Testis (tissue), 2 donors: ENCODE measurements at regions not wholly inside any gene's neighbourhood (a gene's known extent, or its start where the extent isn't known, plus 50 kb on each side); places are given as distances from the start of the nearest gene placed in this dataset.

Source experiments
- DNase-seq: peaks from one replicate; pipeline ENCODE4 v3.0.0-alpha.2; 2019
- H3K27ac ChIP-seq, 2 donors: fragments of 200-600 bp; sonication (generic); one replicate each; pipeline ENCODE4 v1.5.1; 2019
- H3K27me3 ChIP-seq: fragments of 200-600 bp; sonication (generic); one replicate; pipeline ENCODE4 v1.5.1; 2019
- H3K36me3 ChIP-seq: fragments of 200-600 bp; sonication (generic); one replicate; pipeline ENCODE4 v1.5.1; 2017; ENCODE audit warnings: low read depth; ENCODE audit errors: missing control alignments
- H3K4me1 ChIP-seq: fragments of 200-600 bp; sonication (generic); one replicate; pipeline ENCODE4 v1.5.1; 2019
- H3K4me3 ChIP-seq, 2 donors: fragments of 200-600 bp; sonication (generic); one replicate each; pipeline ENCODE4 v1.5.1; 2017 to 2019
- H3K9me3 ChIP-seq: fragments of 200-600 bp; sonication (generic); one replicate; pipeline ENCODE4 v1.5.1; 2017
- POLR2A ChIP-seq: fragments of 450-650 bp; IDR thresholded peaks from one replicate; pipeline ENCODE4 v1.6.1; 2017; ENCODE audit warnings: antibody characterized with exemption, mild to moderate bottlenecking, moderate library complexity
- WGBS, 2 donors: methylation state at CpG; one replicate each; pipeline ENCODE4 v1.1.5; 2018; 5-methylcytosine and 5-hydroxymethylcytosine counted together
- intact Hi-C: fragments of 100-400 bp; cut with DNase I; formaldehyde crosslinking; loops from one replicate; pipeline ENCODE4 v1.15.1; 2023; ENCODE audit warnings: low total_unique reads
- TF ChIP-seq, protein P1 (sequence below), 3 experiments: fragments of 450-650 bp in 2 of 3; fragments of 200-600 bp in 1 of 3; sonication (generic) in 1 of 3; IDR thresholded peaks; one replicate each; pipeline ENCODE4 v1.5.1; 2016 to 2019; ENCODE audit warnings: antibody characterized with exemption in 3 of 3, mild to moderate bottlenecking in 2 of 3, moderate library complexity in 1 of 3

GRCh38 chr22:48826546-48826945 lies 1001.1 kb downstream of the BRD1 start:
- no peak for DNase-seq
- no peak overlapping the region for H3K27ac ChIP-seq
- intact Hi-C loops: no loop called here
- no peaks in the 10 kb centered on the region for H3K27me3 ChIP-seq
- H3K4me1 ChIP-seq: no peaks in the 10 kb centered on the region
- TF ChIP-seq POLR2A: no peak
- TF ChIP-seq, protein P1, sequence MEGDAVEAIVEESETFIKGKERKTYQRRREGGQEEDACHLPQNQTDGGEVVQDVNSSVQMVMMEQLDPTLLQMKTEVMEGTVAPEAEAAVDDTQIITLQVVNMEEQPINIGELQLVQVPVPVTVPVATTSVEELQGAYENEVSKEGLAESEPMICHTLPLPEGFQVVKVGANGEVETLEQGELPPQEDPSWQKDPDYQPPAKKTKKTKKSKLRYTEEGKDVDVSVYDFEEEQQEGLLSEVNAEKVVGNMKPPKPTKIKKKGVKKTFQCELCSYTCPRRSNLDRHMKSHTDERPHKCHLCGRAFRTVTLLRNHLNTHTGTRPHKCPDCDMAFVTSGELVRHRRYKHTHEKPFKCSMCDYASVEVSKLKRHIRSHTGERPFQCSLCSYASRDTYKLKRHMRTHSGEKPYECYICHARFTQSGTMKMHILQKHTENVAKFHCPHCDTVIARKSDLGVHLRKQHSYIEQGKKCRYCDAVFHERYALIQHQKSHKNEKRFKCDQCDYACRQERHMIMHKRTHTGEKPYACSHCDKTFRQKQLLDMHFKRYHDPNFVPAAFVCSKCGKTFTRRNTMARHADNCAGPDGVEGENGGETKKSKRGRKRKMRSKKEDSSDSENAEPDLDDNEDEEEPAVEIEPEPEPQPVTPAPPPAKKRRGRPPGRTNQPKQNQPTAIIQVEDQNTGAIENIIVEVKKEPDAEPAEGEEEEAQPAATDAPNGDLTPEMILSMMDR (IDR thresholded peaks at IDR 0.05): no peak
- H3K9me3 ChIP-seq: no peaks in the 10 kb centered on the region
- no peak overlapping the region for H3K4me3 ChIP-seq
- no peaks in the 10 kb centered on the region for H3K36me3 ChIP-seq
- 90 to 97% methylated on average over 2 to 9 of the region's 9 CpGs for WGBS, 2 donors

DNA sequence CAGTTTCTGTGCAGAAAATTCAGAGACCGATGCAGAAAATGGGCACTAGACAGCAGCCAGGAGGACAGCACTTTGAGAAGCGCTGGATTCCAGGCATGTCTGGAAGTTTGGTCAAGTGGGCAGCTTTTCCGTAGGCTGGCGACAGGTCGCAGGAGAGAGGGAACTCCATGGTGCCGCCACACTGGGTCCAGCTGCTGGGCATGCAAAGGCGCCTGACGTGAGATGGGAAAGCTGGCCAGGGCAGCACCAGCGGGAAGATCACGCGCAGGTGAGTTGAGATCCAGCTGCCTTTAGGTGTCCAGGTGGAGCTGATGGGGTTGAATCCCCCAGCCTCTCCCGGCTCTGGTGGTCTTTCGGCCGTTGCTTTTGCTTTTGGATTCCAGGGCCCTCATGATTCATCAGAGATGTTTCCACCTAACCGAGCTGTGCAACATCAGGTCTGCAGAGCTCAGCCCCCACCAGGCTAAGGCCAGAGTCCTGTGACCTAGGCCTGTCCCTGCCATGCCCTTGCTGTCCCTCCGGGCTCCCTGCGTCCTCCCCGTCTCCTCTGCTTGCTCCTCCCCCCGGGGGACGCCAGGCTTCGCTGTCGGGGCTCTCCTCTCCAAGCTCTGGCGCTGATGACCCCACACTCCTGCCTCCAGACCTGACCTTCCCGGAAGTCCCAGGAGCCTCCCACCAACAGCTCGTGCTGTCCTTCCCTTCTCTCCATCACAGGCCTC lies 1001.7 kb downstream of the BRD1 start:
- Histone ChIP-seq H3K27ac (no peak overlapping the region), H3K4me1 (no peaks in the 10 kb centered on the region), H3K36me3 (no peaks in the 10 kb centered on the region), H3K4me3 (no peak overlapping the region), H3K27me3 (no peaks in the 10 kb centered on the region), H3K9me3 (no peaks in the 10 kb centered on the region)
- 79 to 82% methylated on average over 24 to 25 of the region's 25 CpGs for WGBS, 2 donors
- intact Hi-C loops: no loop called here
- no peak for DNase-seq
- TF ChIP-seq, protein P1 (IDR thresholded peaks at IDR 0.05): no peak
- TF ChIP-seq POLR2A: no peak

GRCh38 chr22:48824712-48825651 lies 1002.7 kb downstream of the BRD1 start:
- intact Hi-C loops: no loop called here
- no peaks in the 10 kb centered on the region for H3K4me1 ChIP-seq
- WGBS, 2 donors: 66 to 71% methylated on average over 22 to 23 of the region's 23 CpGs
- no peaks in the 10 kb centered on the region for H3K9me3 ChIP-seq
- no peaks in the 10 kb centered on the region for H3K36me3 ChIP-seq
- no peak overlapping the region for H3K4me3 ChIP-seq
- TF ChIP-seq, protein P1 (IDR thresholded peaks at IDR 0.05): no peak
- TF ChIP-seq POLR2A: no peak
- no peak for DNase-seq
- no peaks in the 10 kb centered on the region for H3K27me3 ChIP-seq
- no peak overlapping the region for H3K27ac ChIP-seq

GRCh38 chr22:48823941-48824340 lies 1003.7 kb downstream of the BRD1 start:
- no peaks in the 10 kb centered on the region for H3K27me3 ChIP-seq
- TF ChIP-seq, protein P1 (IDR thresholded peaks at IDR 0.05): no peak
- TF ChIP-seq POLR2A: no peak

More at GRCh38 chr22:48823941-48824340, 1003.7 kb downstream of the BRD1 start:
- no peak overlapping the region for H3K4me3 ChIP-seq
- DNase-seq: no peak
- H3K27ac ChIP-seq: no peak overlapping the region
- 85 to 91% methylated on average over 12 of the region's 12 CpGs for WGBS, 2 donors
- no peaks in the 10 kb centered on the region for H3K4me1 ChIP-seq
- H3K9me3 ChIP-seq: no peaks in the 10 kb centered on the region
- no peaks in the 10 kb centered on the region for H3K36me3 ChIP-seq
- intact Hi-C loops: no loop called here
